ENCODE measurements at regions not wholly inside any gene's neighbourhood (a gene's known extent, or its start where the extent isn't known, plus 50 kb on each side); places are given as distances from the start of the nearest gene placed in this dataset.

GRCh38 chr13:68124437-68125086 lies 894.4 kb upstream of the PCDH9 start (continued):
- TF ChIP-seq CHD7 (IDR thresholded peaks at IDR 0.05; ENCODE audit: insufficient replicate concordance, low read length) (no peak), CBX8 (IDR thresholded peaks at IDR 0.05; ENCODE audit: borderline replicate concordance, low read depth, low read length) (no peak), ASH2L (IDR thresholded peaks at IDR 0.05; ENCODE audit: low read length) (no peak), POLR2A (IDR thresholded peaks at IDR 0.05; ENCODE audit: control extremely low read depth in 1 of 2, low read depth in 2 of 2, low read length in 2 of 2) (no peak), GABPA (IDR thresholded peaks at IDR 0.05; ENCODE audit: borderline replicate concordance, insufficient read depth, low read length) (no peak), HDAC6 (IDR thresholded peaks at IDR 0.05; ENCODE audit: low read depth, low read length) (no peak), SP4 (IDR thresholded peaks at IDR 0.05; ENCODE audit: low read length) (no peak), CTBP2 (IDR thresholded peaks at IDR 0.05; ENCODE audit: borderline replicate concordance, insufficient read depth, insufficient read length, low read length) (no peak), CTCF (IDR thresholded peaks at IDR 0.05; ENCODE audit: control extremely low read depth in 1 of 3, insufficient read depth in 1 of 3, low read depth in 1 of 3, low read length in 3 of 3) (no peak)

All from H1 (cell line).